Thyroid gland (tissue), 4 donors: ENCODE measurements at regions not wholly inside any gene's neighbourhood (a gene's known extent, or its start where the extent isn't known, plus 50 kb on each side); places are given as distances from the start of the nearest gene placed in this dataset.

Experiments used
- CTCF ChIP-seq, 6 experiments: fragments of 200-600 bp in 3 of 6; fragments of 450-650 bp in 3 of 6; sonication (generic) in 3 of 6; IDR thresholded peaks; one replicate each; pipeline ENCODE4 v1.5.1; 2016 to 2019; ENCODE audit warnings: antibody characterized with exemption in 6 of 6, mild to moderate bottlenecking in 2 of 6, inconsistent platforms in 1 of 6, moderate library complexity in 1 of 6
- POLR2A ChIP-seq, 2 donors: fragments of 450-650 bp; IDR thresholded peaks; one replicate each; pipeline ENCODE4 v1.6.1; 2017; ENCODE audit warnings: antibody characterized with exemption in 2 of 2, mild to moderate bottlenecking in 2 of 2, moderate library complexity in 1 of 2

GRCh38 chr7:8963722-8964121 lies 530.3 kb downstream of the NXPH1 start:
- TF ChIP-seq CTCF (IDR thresholded peaks at IDR 0.05) (no peak), POLR2A (IDR thresholded peaks at IDR 0.05) (no peak)
